ENCODE measurements at regions not wholly inside any gene's neighbourhood (a gene's known extent, or its start where the extent isn't known, plus 50 kb on each side); places are given as distances from the start of the nearest gene placed in this dataset.
"Not testable (repeated sequence)": the region's sequence is repeated elsewhere in the genome, so short reads cannot be mapped to it uniquely, and the experiment has no call there.

GRCh38 chr1:191065346-191065745 lies 587.7 kb upstream of the BRINP3 start:
- no peaks in the 10 kb centered on the region for H3K27me3 ChIP-seq (ENCODE audit: control insufficient read depth, insufficient read depth, low read length)
- TF ChIP-seq EZH2 (IDR thresholded peaks at IDR 0.05; ENCODE audit: low read length, missing control alignments): no peak
- TF ChIP-seq, protein P1, sequence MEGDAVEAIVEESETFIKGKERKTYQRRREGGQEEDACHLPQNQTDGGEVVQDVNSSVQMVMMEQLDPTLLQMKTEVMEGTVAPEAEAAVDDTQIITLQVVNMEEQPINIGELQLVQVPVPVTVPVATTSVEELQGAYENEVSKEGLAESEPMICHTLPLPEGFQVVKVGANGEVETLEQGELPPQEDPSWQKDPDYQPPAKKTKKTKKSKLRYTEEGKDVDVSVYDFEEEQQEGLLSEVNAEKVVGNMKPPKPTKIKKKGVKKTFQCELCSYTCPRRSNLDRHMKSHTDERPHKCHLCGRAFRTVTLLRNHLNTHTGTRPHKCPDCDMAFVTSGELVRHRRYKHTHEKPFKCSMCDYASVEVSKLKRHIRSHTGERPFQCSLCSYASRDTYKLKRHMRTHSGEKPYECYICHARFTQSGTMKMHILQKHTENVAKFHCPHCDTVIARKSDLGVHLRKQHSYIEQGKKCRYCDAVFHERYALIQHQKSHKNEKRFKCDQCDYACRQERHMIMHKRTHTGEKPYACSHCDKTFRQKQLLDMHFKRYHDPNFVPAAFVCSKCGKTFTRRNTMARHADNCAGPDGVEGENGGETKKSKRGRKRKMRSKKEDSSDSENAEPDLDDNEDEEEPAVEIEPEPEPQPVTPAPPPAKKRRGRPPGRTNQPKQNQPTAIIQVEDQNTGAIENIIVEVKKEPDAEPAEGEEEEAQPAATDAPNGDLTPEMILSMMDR (conservative IDR thresholded peaks at IDR 0.05 in 1 of 2, IDR thresholded peaks at IDR 0.05 in 1 of 2; ENCODE audit: low read depth in 1 of 2, low read length in 2 of 2): no peak
- no peaks in the 10 kb centered on the region for H3K79me2 ChIP-seq (ENCODE audit: control insufficient read depth, insufficient read depth, low read length)
- no peak overlapping the region for H3K9ac ChIP-seq (ENCODE audit: insufficient read depth, low read length)
- no peaks in the 10 kb centered on the region for H3K36me3 ChIP-seq (ENCODE audit: control insufficient read depth, insufficient read depth, low read length)
- no peaks in the 10 kb centered on the region for H3K4me1 ChIP-seq (ENCODE audit: control insufficient read depth, extremely low read depth, insufficient read depth, low read length)
- H4K20me1 ChIP-seq (ENCODE audit: control insufficient read depth, extremely low read depth, insufficient read depth, low read length): no peaks in the 10 kb centered on the region
- no peak overlapping the region for H3K4me2 ChIP-seq (ENCODE audit: extremely low read depth, insufficient read depth, low read length)
- no peak for DNase-seq (ENCODE audit: low read depth in 2 of 2)
- H3K9me3 ChIP-seq (ENCODE audit: control insufficient read depth, insufficient read depth, low read depth, low read length): no peaks in the 10 kb centered on the region
- H2AFZ ChIP-seq (ENCODE audit: low read length): no peak overlapping the region
- no peak overlapping the region for H3K27ac ChIP-seq (ENCODE audit: insufficient read depth, low read length)
- no peak overlapping the region for H3K4me3 ChIP-seq (replicated peaks in 1 of 4; ENCODE audit: control extremely low read depth in 1 of 4, insufficient read depth in 1 of 4, low read depth in 3 of 4, low read length in 4 of 4)

GRCh38 chr1:191065771-191066170 lies 588.1 kb upstream of the BRINP3 start:
- Histone ChIP-seq H4K20me1 (ENCODE audit: control insufficient read depth, extremely low read depth, insufficient read depth, low read length) (no peaks in the 10 kb centered on the region), H3K4me3 (replicated peaks in 1 of 4; ENCODE audit: control extremely low read depth in 1 of 4, insufficient read depth in 1 of 4, low read depth in 3 of 4, low read length in 4 of 4) (no peak overlapping the region), H3K9me3 (ENCODE audit: control insufficient read depth, insufficient read depth, low read depth, low read length) (no peaks in the 10 kb centered on the region), H3K36me3 (ENCODE audit: control insufficient read depth, insufficient read depth, low read length) (no peaks in the 10 kb centered on the region), H3K9ac (ENCODE audit: insufficient read depth, low read length) (no peak overlapping the region), H3K79me2 (ENCODE audit: control insufficient read depth, insufficient read depth, low read length) (no peaks in the 10 kb centered on the region), H3K27ac (ENCODE audit: insufficient read depth, low read length) (no peak overlapping the region), H3K4me2 (ENCODE audit: extremely low read depth, insufficient read depth, low read length) (no peak overlapping the region), H2AFZ (ENCODE audit: low read length) (no peak overlapping the region), H3K27me3 (ENCODE audit: control insufficient read depth, insufficient read depth, low read length) (no peaks in the 10 kb centered on the region), H3K4me1 (ENCODE audit: control insufficient read depth, extremely low read depth, insufficient read depth, low read length) (no peaks in the 10 kb centered on the region)
- TF ChIP-seq EZH2 (IDR thresholded peaks at IDR 0.05; ENCODE audit: low read length, missing control alignments): no peak
- TF ChIP-seq, protein P1 (conservative IDR thresholded peaks at IDR 0.05 in 1 of 2, IDR thresholded peaks at IDR 0.05 in 1 of 2; ENCODE audit: low read depth in 1 of 2, low read length in 2 of 2): no peak
- DNase-seq (ENCODE audit: low read depth in 2 of 2): no peak

GRCh38 chr1:191074881-191075280 lies 597.2 kb upstream of the BRINP3 start:
- no peaks in the 10 kb centered on the region for H3K79me2 ChIP-seq (ENCODE audit: control insufficient read depth, insufficient read depth, low read length)
- H3K27me3 ChIP-seq (ENCODE audit: control insufficient read depth, insufficient read depth, low read length): no peaks in the 10 kb centered on the region
- no peak for TF ChIP-seq EZH2 (IDR thresholded peaks at IDR 0.05; ENCODE audit: low read length, missing control alignments)
- TF ChIP-seq, protein P1 (conservative IDR thresholded peaks at IDR 0.05 in 1 of 2, IDR thresholded peaks at IDR 0.05 in 1 of 2; ENCODE audit: low read depth in 1 of 2, low read length in 2 of 2): no peak
- no peak overlapping the region for H3K9ac ChIP-seq (ENCODE audit: insufficient read depth, low read length)
- H3K4me2 ChIP-seq (ENCODE audit: extremely low read depth, insufficient read depth, low read length): no peak overlapping the region
- H3K9me3 ChIP-seq (ENCODE audit: control insufficient read depth, insufficient read depth, low read depth, low read length): no peaks in the 10 kb centered on the region
- no peaks in the 10 kb centered on the region for H3K4me1 ChIP-seq (ENCODE audit: control insufficient read depth, extremely low read depth, insufficient read depth, low read length)
- no peaks in the 10 kb centered on the region for H4K20me1 ChIP-seq (ENCODE audit: control insufficient read depth, extremely low read depth, insufficient read depth, low read length)
- no peaks in the 10 kb centered on the region for H3K36me3 ChIP-seq (ENCODE audit: control insufficient read depth, insufficient read depth, low read length)
- H2AFZ ChIP-seq (ENCODE audit: low read length): no peak overlapping the region
- DNase-seq (ENCODE audit: low read depth in 2 of 2): no peak
- H3K4me3 ChIP-seq (replicated peaks in 1 of 4; ENCODE audit: control extremely low read depth in 1 of 4, insufficient read depth in 1 of 4, low read depth in 3 of 4, low read length in 4 of 4): no peak overlapping the region
- H3K27ac ChIP-seq (ENCODE audit: insufficient read depth, low read length): no peak overlapping the region

GRCh38 chr1:191083090-191083489 lies 605.4 kb upstream of the BRINP3 start:
- H3K27ac ChIP-seq (ENCODE audit: insufficient read depth, low read length); H3K9ac ChIP-seq (ENCODE audit: insufficient read depth, low read length); H3K4me3 ChIP-seq (replicated peaks in 1 of 4; ENCODE audit: control extremely low read depth in 1 of 4, insufficient read depth in 1 of 4, low read depth in 3 of 4, low read length in 4 of 4); H3K79me2 ChIP-seq (ENCODE audit: control insufficient read depth, insufficient read depth, low read length); H4K20me1 ChIP-seq (ENCODE audit: control insufficient read depth, extremely low read depth, insufficient read depth, low read length); DNase-seq (ENCODE audit: low read depth in 2 of 2); H3K4me2 ChIP-seq (ENCODE audit: extremely low read depth, insufficient read depth, low read length); H3K4me1 ChIP-seq (ENCODE audit: control insufficient read depth, extremely low read depth, insufficient read depth, low read length); H3K9me3 ChIP-seq (ENCODE audit: control insufficient read depth, insufficient read depth, low read depth, low read length); H3K36me3 ChIP-seq (ENCODE audit: control insufficient read depth, insufficient read depth, low read length); H2AFZ ChIP-seq (ENCODE audit: low read length); H3K27me3 ChIP-seq (ENCODE audit: control insufficient read depth, insufficient read depth, low read length): not testable (repeated sequence)

All from fibroblast of lung (primary cell).